BJ (cell line): ENCODE measurements at regions not wholly inside any gene's neighbourhood (a gene's known extent, or its start where the extent isn't known, plus 50 kb on each side); places are given as distances from the start of the nearest gene placed in this dataset.

Source experiments
- CTCF ChIA-PET: fragments of 350-600 bp; formaldehyde crosslinking; extraction: SDS; loops from one replicate; lab custom pipeline; 2021; ENCODE audit warnings: antibody characterized with exemption, inconsistent platforms; lab: Yijun Ruan, JAX
- POLR2A ChIA-PET: fragments of 300-600 bp; sonication (Branson Sonifier 250); formaldehyde crosslinking; extraction: SDS; loops from one replicate; lab custom pipeline; 2021; ENCODE audit warnings: antibody characterized with exemption; lab: Charles Lee
- DNase-seq: peaks from one replicate; pipeline ENCODE4 v3.0.0-alpha.2; 2011; ENCODE audit warnings: low read depth
- H3K27me3 ChIP-seq: 2 replicates; pipeline ENCODE4 v1.6.0; 2011; ENCODE audit warnings: low read length; ENCODE audit not compliant: control insufficient read depth, insufficient read depth
- H3K36me3 ChIP-seq: 2 replicates; pipeline ENCODE4 v1.5.1; 2011; ENCODE audit warnings: low read length; ENCODE audit not compliant: control insufficient read depth, insufficient read depth
- H3K4me3 ChIP-seq: 2 replicates; pipeline ENCODE4 v1.5.1; 2011; ENCODE audit warnings: low read depth, mild to moderate bottlenecking, control low read depth, low read length
- TF ChIP-seq, protein P1 (sequence below): IDR thresholded peaks from 2 replicates; pipeline ENCODE4 v1.5.1; 2011; ENCODE audit warnings: low read depth, mild to moderate bottlenecking, control low read depth, inconsistent platforms, low read length, moderate library complexity; ENCODE audit not compliant: insufficient read depth

GRCh38 chr6:151747896-151748295, 59.6 kb upstream of the ESR1 start:
- TF ChIP-seq, protein P1, sequence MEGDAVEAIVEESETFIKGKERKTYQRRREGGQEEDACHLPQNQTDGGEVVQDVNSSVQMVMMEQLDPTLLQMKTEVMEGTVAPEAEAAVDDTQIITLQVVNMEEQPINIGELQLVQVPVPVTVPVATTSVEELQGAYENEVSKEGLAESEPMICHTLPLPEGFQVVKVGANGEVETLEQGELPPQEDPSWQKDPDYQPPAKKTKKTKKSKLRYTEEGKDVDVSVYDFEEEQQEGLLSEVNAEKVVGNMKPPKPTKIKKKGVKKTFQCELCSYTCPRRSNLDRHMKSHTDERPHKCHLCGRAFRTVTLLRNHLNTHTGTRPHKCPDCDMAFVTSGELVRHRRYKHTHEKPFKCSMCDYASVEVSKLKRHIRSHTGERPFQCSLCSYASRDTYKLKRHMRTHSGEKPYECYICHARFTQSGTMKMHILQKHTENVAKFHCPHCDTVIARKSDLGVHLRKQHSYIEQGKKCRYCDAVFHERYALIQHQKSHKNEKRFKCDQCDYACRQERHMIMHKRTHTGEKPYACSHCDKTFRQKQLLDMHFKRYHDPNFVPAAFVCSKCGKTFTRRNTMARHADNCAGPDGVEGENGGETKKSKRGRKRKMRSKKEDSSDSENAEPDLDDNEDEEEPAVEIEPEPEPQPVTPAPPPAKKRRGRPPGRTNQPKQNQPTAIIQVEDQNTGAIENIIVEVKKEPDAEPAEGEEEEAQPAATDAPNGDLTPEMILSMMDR = no peak
- ChIA-PET CTCF (no interaction called here), POLR2A (no interaction called here)
- no peaks in the 10 kb centered on the region for H3K27me3 ChIP-seq
- H3K4me3 ChIP-seq = no peak overlapping the region
- no peak for DNase-seq
- no peaks in the 10 kb centered on the region for H3K36me3 ChIP-seq

- POLR2A ChIA-PET = no interaction called here
- TF ChIP-seq, protein P1 = no peak
- CTCF ChIA-PET = no interaction called here
- H3K36me3 ChIP-seq = no peaks in the 10 kb centered on the region
- H3K27me3 ChIP-seq = no peaks in the 10 kb centered on the region
- H3K4me3 ChIP-seq = no peak overlapping the region
- DNase-seq = no peak
Measured at GRCh38 chr6:151749341-151749740, 58.1 kb upstream of the ESR1 start.

DNA sequence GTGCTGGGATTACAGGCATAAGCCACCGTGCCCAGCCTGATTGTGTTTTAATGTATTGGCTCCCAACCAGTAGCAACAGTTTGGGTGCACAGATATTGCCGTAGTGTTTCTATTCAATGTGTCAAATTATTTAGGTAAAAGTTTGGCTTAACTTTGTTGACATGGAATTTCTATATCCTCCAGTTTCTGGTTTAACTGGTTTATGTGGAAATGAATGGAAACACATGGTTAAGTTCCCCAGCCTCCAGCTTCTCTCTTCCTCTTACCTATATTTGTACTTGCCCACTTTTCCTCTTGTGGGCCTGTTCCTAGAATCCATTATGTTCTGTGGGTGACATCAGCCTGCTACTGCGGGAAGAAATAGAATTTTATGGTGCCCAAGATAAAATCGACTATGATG, 53.9 kb upstream of the ESR1 start:
- TF ChIP-seq, protein P1 = no peak
- DNase-seq = no peak
- ChIA-PET POLR2A (interaction anchor here (0.6 kb wide), 1 partner anchor 62 kb away, joined by 5 read pairs; no protein-coding TSS in a partner anchor), CTCF (interaction anchor here (0.7 kb wide), 1 partner anchor 13 kb away, joined by 3 read pairs; no protein-coding TSS in a partner anchor)
- Histone ChIP-seq H3K27me3 (no peaks in the 10 kb centered on the region), H3K4me3 (no peak overlapping the region), H3K36me3 (no peaks in the 10 kb centered on the region)

- CTCF ChIA-PET = no interaction called here
Measured at GRCh38 chr6:151757506-151757955, 50.0 kb upstream of the ESR1 start.

More at GRCh38 chr6:151757506-151757955, 50.0 kb upstream of the ESR1 start:
- H3K4me3 ChIP-seq = no peak overlapping the region
- H3K27me3 ChIP-seq = no peaks in the 10 kb centered on the region
- DNase-seq = no peak
- no peaks in the 10 kb centered on the region for H3K36me3 ChIP-seq
- TF ChIP-seq, protein P1 = no peak
- POLR2A ChIA-PET = no interaction called here
